LNCaP clone FGC (cell line): ENCODE measurements at regions not wholly inside any gene's neighbourhood (a gene's known extent, or its start where the extent isn't known, plus 50 kb on each side); places are given as distances from the start of the nearest gene placed in this dataset.

Experiments
- DNase-seq: peaks from one replicate; pipeline ENCODE4 v3.0.0-alpha.2; 2011; ENCODE audit warnings: low read depth
- H3K4me3 ChIP-seq: 2 replicates; pipeline ENCODE4 v1.5.1; 2011; ENCODE audit warnings: mild to moderate bottlenecking, low read depth, low read length, control low read depth
- CTCF ChIP-seq: IDR thresholded peaks from 2 replicates; pipeline ENCODE4 v1.5.1; 2012; ENCODE audit warnings: mild to moderate bottlenecking; ENCODE audit not compliant: control insufficient read depth, insufficient read depth; ENCODE audit errors: extremely low read depth

GRCh38 chr2:107168141-107168540 is 282.2 kb upstream of the ST6GAL2 start:
- no peak for DNase-seq
- H3K4me3 ChIP-seq, result no peak overlapping the region
- no peak for TF ChIP-seq CTCF

GRCh38 chr2:107174171-107174570 is 288.2 kb upstream of the ST6GAL2 start:
- no peak for TF ChIP-seq CTCF
- no peak for DNase-seq
- H3K4me3 ChIP-seq, result no peak overlapping the region

- DNase-seq, result no peak
- H3K4me3 ChIP-seq, result no peak overlapping the region
- no peak for TF ChIP-seq CTCF
These were observed 297.0 kb upstream of the ST6GAL2 start for GRCh38 chr2:107182981-107183380.

- no peak for DNase-seq
- TF ChIP-seq CTCF, result no peak
- H3K4me3 ChIP-seq, result no peak overlapping the region
These were observed 301.9 kb upstream of the ST6GAL2 start for GRCh38 chr2:107187870-107188269.

GRCh38 chr2:107195631-107196030 is 309.7 kb upstream of the ST6GAL2 start:
- no peak overlapping the region for H3K4me3 ChIP-seq
- DNase-seq, result no peak
- TF ChIP-seq CTCF, result no peak

- TF ChIP-seq CTCF, result no peak
- no peak for DNase-seq
- H3K4me3 ChIP-seq, result no peak overlapping the region
These were observed 311.8 kb upstream of the ST6GAL2 start for GRCh38 chr2:107197594-107198294.
